MCF 10A (cell line): ENCODE measurements at regions not wholly inside any gene's neighbourhood (a gene's known extent, or its start where the extent isn't known, plus 50 kb on each side); places are given as distances from the start of the nearest gene placed in this dataset.

Experiments
- BruUV-seq: library from RNA; stranded (reverse); fragments of 400-500 nt; replicated peaks from 2 replicates; lab custom pipeline; 2021; lab: Mats Ljungman, UMichigan
- CTCF ChIA-PET: fragments of 300-600 bp; sonication (Branson Sonifier 250); formaldehyde crosslinking; extraction: SDS; loops from one replicate; lab custom pipeline; 2021; ENCODE audit warnings: antibody characterized with exemption, inconsistent platforms; lab: Yijun Ruan, JAX
- POLR2A ChIA-PET: fragments of 300-600, 350-650 bp; sonication (Branson Sonifier 250); formaldehyde crosslinking; extraction: SDS; loops from one replicate; lab custom pipeline; 2020; ENCODE audit warnings: antibody characterized with exemption, inconsistent platforms; lab: Yijun Ruan, JAX
- DNase-seq: peaks from one replicate; pipeline ENCODE4 v3.0.0-alpha.2; 2018; ENCODE audit not compliant: unreplicated experiment
- H3K27ac Mint-ChIP-seq: one replicate; pipeline ENCODE4 v1.8.0; 2022; ENCODE audit warnings: mild to moderate bottlenecking, low read depth, mixed read lengths; ENCODE audit not compliant: unreplicated experiment
- H3K27me3 Mint-ChIP-seq: one replicate; pipeline ENCODE4 v1.8.0; 2022; ENCODE audit warnings: mixed read lengths; ENCODE audit not compliant: insufficient read depth, unreplicated experiment
- H3K36me3 Mint-ChIP-seq: one replicate; pipeline ENCODE4 v1.8.0; 2022; ENCODE audit warnings: mild to moderate bottlenecking, moderate library complexity, mixed read lengths; ENCODE audit not compliant: insufficient read depth, unreplicated experiment
- H3K4me1 Mint-ChIP-seq: one replicate; pipeline ENCODE4 v1.8.0; 2022; ENCODE audit warnings: mixed read lengths; ENCODE audit not compliant: insufficient read depth, unreplicated experiment
- H3K4me3 Mint-ChIP-seq: one replicate; pipeline ENCODE4 v1.8.0; 2022; ENCODE audit warnings: mild to moderate bottlenecking, moderate library complexity, mixed read lengths; ENCODE audit not compliant: unreplicated experiment
- H3K9me3 Mint-ChIP-seq: one replicate; pipeline ENCODE4 v1.8.0; 2022; ENCODE audit warnings: mixed read lengths; ENCODE audit not compliant: unreplicated experiment
- CTCF ChIP-seq: fragments of 200-600 bp; IDR thresholded peaks from one replicate; pipeline ENCODE4 v1.8.0; 2022; ENCODE audit warnings: antibody characterized with exemption, mild to moderate bottlenecking; ENCODE audit not compliant: unreplicated experiment
- intact Hi-C: fragments of 100-400 bp; cut with micrococcal nuclease; formaldehyde crosslinking; loops from 2 replicates; pipeline ENCODE4 v1.14.1; 2022

DNA sequence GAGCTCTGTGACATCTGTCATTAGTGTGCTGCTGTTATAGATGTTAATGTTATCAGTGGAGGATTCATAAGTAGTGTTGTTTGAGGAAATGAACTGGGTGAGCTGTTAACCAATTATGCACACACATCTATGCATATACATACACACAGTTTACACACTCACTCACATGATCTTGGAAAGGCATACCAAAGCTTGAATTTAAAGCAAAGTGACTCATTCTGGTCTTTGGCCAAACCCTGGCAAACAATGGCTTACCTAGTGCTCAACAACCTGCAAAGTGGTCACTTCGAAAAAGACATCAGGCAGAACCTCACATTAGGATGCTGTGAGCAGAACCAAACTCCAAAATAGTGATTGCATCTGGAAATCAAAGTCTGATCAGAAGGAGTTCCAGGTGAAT, 1037.3 kb upstream of the CDH6 start:
- peaks cover 6% of the 10 kb centered on the region for H3K4me1 Mint-ChIP-seq
- TF ChIP-seq CTCF: no peak
- ChIA-PET POLR2A (no interaction called here), CTCF (interaction anchor here (1.4 kb wide), 1 partner anchor 116 kb away, joined by 5 read pairs; no protein-coding TSS in a partner anchor)
- no peaks in the 10 kb centered on the region for H3K36me3 Mint-ChIP-seq
- peaks cover 7% of the 10 kb centered on the region for H3K9me3 Mint-ChIP-seq
- DNase-seq: peak; percentile 66
- H3K27me3 Mint-ChIP-seq: no peaks in the 10 kb centered on the region
- H3K4me3 Mint-ChIP-seq: no peak overlapping the region
- no peak overlapping the region for H3K27ac Mint-ChIP-seq
- BruUV-seq: no TSS peak
- intact Hi-C loops: no loop called here

DNA sequence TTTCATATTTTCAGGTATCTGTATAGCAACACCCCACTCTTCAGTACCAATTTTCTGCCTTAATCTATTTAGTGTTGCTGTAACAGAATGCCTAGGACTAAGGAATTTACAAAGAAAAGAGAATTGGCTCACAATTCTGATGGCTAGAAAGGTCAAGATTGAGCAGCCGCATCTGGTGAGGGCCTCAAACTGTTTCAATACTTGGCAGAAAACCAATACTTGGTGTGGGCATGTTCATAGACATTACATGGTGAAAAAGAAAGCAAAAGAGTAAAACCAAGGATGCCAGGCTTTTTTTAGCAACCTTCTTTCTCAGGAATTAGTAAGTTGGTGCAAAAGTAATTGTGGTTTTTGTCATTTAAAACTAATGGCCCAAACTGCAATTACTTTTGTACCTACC, 1041.1 kb upstream of the CDH6 start:
- Mint-ChIP-seq H3K27ac (no peak overlapping the region), H3K4me1 (peaks cover 6% of the 10 kb centered on the region), H3K36me3 (no peaks in the 10 kb centered on the region), H3K4me3 (no peak overlapping the region), H3K27me3 (no peaks in the 10 kb centered on the region), H3K9me3 (peaks cover 7% of the 10 kb centered on the region)
- ChIA-PET CTCF (no interaction called here), POLR2A (no interaction called here)
- DNase-seq: no peak
- no TSS peak for BruUV-seq
- intact Hi-C loops: no loop called here
- TF ChIP-seq CTCF: no peak

GRCh38 chr5:30150231-30150630, 1043.3 kb upstream of the CDH6 start:
- CTCF ChIA-PET: interaction anchor here (1.3 kb wide), 1 partner anchor 9 kb away, joined by 3 read pairs; no protein-coding TSS in a partner anchor
- Mint-ChIP-seq H3K4me3 (no peak overlapping the region), H3K9me3 (peaks cover 22% of the 10 kb centered on the region), H3K27me3 (no peaks in the 10 kb centered on the region), H3K27ac (no peak overlapping the region), H3K36me3 (no peaks in the 10 kb centered on the region), H3K4me1 (no peaks in the 10 kb centered on the region)
- DNase-seq: no peak
- POLR2A ChIA-PET: interaction anchor here (0.6 kb wide), 1 partner anchor 174 kb away, joined by 5 read pairs; no protein-coding TSS in a partner anchor
- no TSS peak for BruUV-seq
- intact Hi-C loops: no loop called here
- no peak for TF ChIP-seq CTCF

DNA sequence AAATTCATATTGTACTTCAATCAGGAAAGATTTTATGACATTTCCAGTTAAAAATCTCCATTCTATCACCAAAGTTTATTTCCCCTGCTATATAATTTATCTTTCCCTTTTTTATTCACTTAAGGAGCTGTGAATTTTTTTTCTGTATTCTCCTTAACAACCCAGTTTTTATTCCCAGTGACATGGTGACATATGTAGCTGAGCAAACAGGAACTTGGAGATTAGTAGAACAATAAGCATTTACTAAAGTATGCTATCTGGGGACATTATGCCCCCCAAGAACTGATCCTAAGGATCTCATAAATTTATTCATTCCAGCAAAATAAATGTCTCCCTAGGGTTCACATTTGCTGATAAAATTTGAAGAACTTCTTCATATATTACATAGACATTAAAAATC, 1044.0 kb upstream of the CDH6 start:
- DNase-seq: no peak
- intact Hi-C loops: no loop called here
- CTCF ChIA-PET: no interaction called here
- no peak overlapping the region for H3K27ac Mint-ChIP-seq
- H3K4me3 Mint-ChIP-seq: no peak overlapping the region
- POLR2A ChIA-PET: no interaction called here
- no peaks in the 10 kb centered on the region for H3K27me3 Mint-ChIP-seq
- no peaks in the 10 kb centered on the region for H3K4me1 Mint-ChIP-seq
- peaks cover 22% of the 10 kb centered on the region for H3K9me3 Mint-ChIP-seq
- no TSS peak for BruUV-seq
- TF ChIP-seq CTCF: no peak
- no peaks in the 10 kb centered on the region for H3K36me3 Mint-ChIP-seq
